Activated naive CD4-positive, alpha-beta T cell treated with anti-CD3 and anti-CD28 coated beads for 36 hours (primary cell): ENCODE measurements at regions not wholly inside any gene's neighbourhood (a gene's known extent, or its start where the extent isn't known, plus 50 kb on each side); places are given as distances from the start of the nearest gene placed in this dataset.

Experiments
- CTCF ChIA-PET: fragments of 350-600 bp; sonication (Branson Sonifier 250); formaldehyde crosslinking; loops from one replicate; lab custom pipeline; 2021; ENCODE audit warnings: antibody characterized with exemption; lab: Charles Lee
- DNase-seq: peaks from one replicate; pipeline ENCODE4 v3.0.0-alpha.2; 2020
- H3K27ac Mint-ChIP-seq: one replicate; pipeline ENCODE4 v1.8.0; 2021; ENCODE audit warnings: mild to moderate bottlenecking, mixed read lengths
- H3K27me3 Mint-ChIP-seq: one replicate; pipeline ENCODE4 v1.8.0; 2021; ENCODE audit warnings: low read depth, mixed read lengths
- H3K36me3 Mint-ChIP-seq: one replicate; pipeline ENCODE4 v1.8.0; 2021; ENCODE audit warnings: low read depth, mixed read lengths
- H3K4me1 Mint-ChIP-seq: one replicate; pipeline ENCODE4 v1.8.0; 2021; ENCODE audit warnings: low read depth, mixed read lengths
- H3K4me3 Mint-ChIP-seq: one replicate; pipeline ENCODE4 v1.8.0; 2021; ENCODE audit warnings: mild to moderate bottlenecking, moderate library complexity, mixed read lengths
- H3K9me3 Mint-ChIP-seq: one replicate; pipeline ENCODE4 v1.8.0; 2021; ENCODE audit warnings: mixed read lengths
- intact Hi-C: fragments of 100-400 bp; cut with micrococcal nuclease; formaldehyde crosslinking; loops from one replicate; pipeline ENCODE4 v1.15.1; 2023

GRCh38 chr1:243942196-243943150 is 92.4 kb upstream of the AKT3 start:
- H3K9me3 Mint-ChIP-seq = no peaks in the 10 kb centered on the region
- DNase-seq = no peak
- H3K27me3 Mint-ChIP-seq = no peaks in the 10 kb centered on the region
- H3K4me1 Mint-ChIP-seq = peaks cover 15% of the 10 kb centered on the region
- H3K36me3 Mint-ChIP-seq = no peaks in the 10 kb centered on the region
- CTCF ChIA-PET = interaction anchor here (0.9 kb wide), 1 partner anchor 192 kb away, joined by 4 read pairs; no protein-coding TSS in a partner anchor
- H3K4me3 Mint-ChIP-seq = no peak overlapping the region
- intact Hi-C loops = no loop called here
- H3K27ac Mint-ChIP-seq = no peak overlapping the region

DNA sequence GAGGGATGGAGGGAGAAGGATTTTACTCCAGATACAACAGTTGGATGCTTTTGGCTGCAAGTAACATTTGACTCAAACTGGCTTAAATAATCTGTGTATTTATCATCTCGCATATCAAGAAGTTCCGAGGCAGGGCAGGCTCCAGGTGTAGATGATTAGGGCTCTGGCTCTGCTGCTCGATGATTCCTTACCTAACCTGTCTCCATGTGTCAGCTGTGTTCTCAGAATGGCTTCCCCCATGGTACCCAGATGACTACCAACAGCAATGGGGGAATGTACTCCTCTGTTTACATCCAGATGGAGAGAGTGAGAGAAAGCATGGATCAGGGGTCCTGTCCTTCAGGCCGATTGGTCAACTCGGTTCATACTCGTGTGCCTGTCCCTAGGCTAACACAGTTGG is 90.4 kb upstream of the AKT3 start:
- no peaks in the 10 kb centered on the region for H3K36me3 Mint-ChIP-seq
- no peak overlapping the region for H3K27ac Mint-ChIP-seq
- DNase-seq = no peak
- H3K27me3 Mint-ChIP-seq = no peaks in the 10 kb centered on the region
- no peaks in the 10 kb centered on the region for H3K9me3 Mint-ChIP-seq
- intact Hi-C loops = no loop called here
- peaks cover 15% of the 10 kb centered on the region for H3K4me1 Mint-ChIP-seq
- CTCF ChIA-PET = no interaction called here
- H3K4me3 Mint-ChIP-seq = no peak overlapping the region

- DNase-seq = no peak
- intact Hi-C loops = no loop called here
- Mint-ChIP-seq H3K27me3 (no peaks in the 10 kb centered on the region), H3K4me3 (no peak overlapping the region), H3K27ac (no peak overlapping the region), H3K36me3 (peaks cover 3% of the 10 kb centered on the region), H3K9me3 (peaks cover 2% of the 10 kb centered on the region), H3K4me1 (peaks cover 15% of the 10 kb centered on the region)
- CTCF ChIA-PET = interaction anchor here (1.2 kb wide), 1 partner anchor 8 kb away, joined by 5 read pairs; no protein-coding TSS in a partner anchor
Measured at GRCh38 chr1:243939167-243939848, 89.3 kb upstream of the AKT3 start.

DNA sequence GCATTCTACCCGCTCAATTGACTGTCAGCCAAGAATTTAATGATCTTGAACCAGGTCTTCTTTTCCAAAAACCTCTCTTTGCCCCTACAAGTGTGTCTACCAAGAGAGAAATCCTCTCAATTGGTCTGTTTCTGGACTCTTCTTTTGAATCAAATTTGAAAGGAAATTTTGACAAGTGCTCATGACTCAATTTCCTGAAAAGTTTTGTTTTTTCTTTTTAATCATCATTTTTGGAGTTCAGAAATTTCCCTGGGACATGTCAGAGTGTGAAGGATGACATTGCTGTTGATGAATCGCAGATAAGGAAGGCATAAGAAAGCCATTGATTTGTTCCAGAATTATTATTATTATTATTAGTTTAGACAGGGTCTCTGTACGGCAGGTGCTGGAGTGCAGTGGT is 88.2 kb upstream of the AKT3 start:
- H3K4me1 Mint-ChIP-seq = peaks cover 15% of the 10 kb centered on the region
- no peak overlapping the region for H3K27ac Mint-ChIP-seq
- H3K36me3 Mint-ChIP-seq = peaks cover 3% of the 10 kb centered on the region
- no peak for DNase-seq
- intact Hi-C loops = no loop called here
- H3K9me3 Mint-ChIP-seq = peaks cover 2% of the 10 kb centered on the region
- CTCF ChIA-PET = no interaction called here
- H3K27me3 Mint-ChIP-seq = no peaks in the 10 kb centered on the region
- no peak overlapping the region for H3K4me3 Mint-ChIP-seq

- peaks cover 7% of the 10 kb centered on the region for H3K27me3 Mint-ChIP-seq
- H3K4me3 Mint-ChIP-seq = no peak overlapping the region
- DNase-seq = no peak
- CTCF ChIA-PET = no interaction called here
- H3K9me3 Mint-ChIP-seq = peaks cover 2% of the 10 kb centered on the region
- H3K36me3 Mint-ChIP-seq = peaks cover 3% of the 10 kb centered on the region
- no peak overlapping the region for H3K27ac Mint-ChIP-seq
- intact Hi-C loops = no loop called here
- peaks cover 7% of the 10 kb centered on the region for H3K4me1 Mint-ChIP-seq
Measured at GRCh38 chr1:243933495-243933894, 83.5 kb upstream of the AKT3 start.

GRCh38 chr1:243931957-243932356 is 81.9 kb upstream of the AKT3 start:
- Mint-ChIP-seq H3K4me3 (no peak overlapping the region), H3K9me3 (peaks cover 2% of the 10 kb centered on the region), H3K27me3 (peaks cover 7% of the 10 kb centered on the region), H3K4me1 (no peaks in the 10 kb centered on the region), H3K27ac (no peak overlapping the region), H3K36me3 (peaks cover 3% of the 10 kb centered on the region)
- CTCF ChIA-PET = interaction anchor here (0.6 to 1.3 kb wide), 2 partner anchors 12 to 305 kb away, joined by 3 to 5 read pairs; no protein-coding TSS in a partner anchor
- intact Hi-C loops = no loop called here
- DNase-seq = no peak

GRCh38 chr1:243930822-243931671 is 81.0 kb upstream of the AKT3 start:
- Mint-ChIP-seq H3K27ac (no peak overlapping the region), H3K4me1 (no peaks in the 10 kb centered on the region), H3K27me3 (peaks cover 7% of the 10 kb centered on the region), H3K9me3 (peaks cover 2% of the 10 kb centered on the region), H3K4me3 (no peak overlapping the region), H3K36me3 (peaks cover 3% of the 10 kb centered on the region)
- no peak for DNase-seq
- CTCF ChIA-PET = no interaction called here
- intact Hi-C loops = no loop called here

DNA sequence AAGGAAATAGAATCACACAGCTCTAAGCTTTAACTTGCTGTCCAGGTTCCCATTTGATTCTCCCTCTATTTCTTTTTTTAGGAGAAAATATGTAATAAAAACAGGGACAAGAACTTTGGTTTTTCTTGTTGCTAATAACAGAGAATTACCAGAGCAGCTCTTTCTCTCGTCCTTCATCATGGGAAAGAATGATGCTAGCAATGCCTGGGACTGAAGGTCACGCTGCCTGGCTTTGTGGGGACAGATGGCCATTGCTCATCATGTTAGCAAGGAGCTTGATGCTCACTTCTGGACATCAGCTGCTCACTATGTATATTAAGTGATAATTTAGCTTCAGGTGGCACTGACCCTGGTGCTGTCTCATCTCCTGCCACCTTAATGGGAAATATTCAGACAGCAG is 77.3 kb upstream of the AKT3 start:
- Mint-ChIP-seq H3K27me3 (peaks cover 11% of the 10 kb centered on the region), H3K4me1 (no peaks in the 10 kb centered on the region), H3K9me3 (no peaks in the 10 kb centered on the region), H3K36me3 (no peaks in the 10 kb centered on the region), H3K27ac (no peak overlapping the region), H3K4me3 (no peak overlapping the region)
- CTCF ChIA-PET = interaction anchor here (0.9 to 1.8 kb wide), 3 partner anchors 10 to 104 kb away, joined by 3 to 5 read pairs (median 3); no protein-coding TSS in a partner anchor
- no peak for DNase-seq
- intact Hi-C loops = no loop called here

GRCh38 chr1:243926803-243927245 is 76.8 kb upstream of the AKT3 start:
- CTCF ChIA-PET = interaction anchor here (1.0 to 1.8 kb wide), 2 partner anchors 9 to 20 kb away, joined by 3 to 5 read pairs; no protein-coding TSS in a partner anchor
- H3K4me3 Mint-ChIP-seq = no peak overlapping the region
- no peaks in the 10 kb centered on the region for H3K9me3 Mint-ChIP-seq

GRCh38 chr1:243926299-243926698 is 76.3 kb upstream of the AKT3 start:
- Mint-ChIP-seq H3K4me3 (no peak overlapping the region), H3K27ac (no peak overlapping the region), H3K4me1 (no peaks in the 10 kb centered on the region), H3K27me3 (peaks cover 11% of the 10 kb centered on the region), H3K9me3 (no peaks in the 10 kb centered on the region), H3K36me3 (no peaks in the 10 kb centered on the region)
- intact Hi-C loops = no loop called here
- no peak for DNase-seq
- CTCF ChIA-PET = no interaction called here

More at GRCh38 chr1:243926803-243927245, 76.8 kb upstream of the AKT3 start:
- DNase-seq = no peak
- Mint-ChIP-seq H3K4me1 (no peaks in the 10 kb centered on the region), H3K27me3 (peaks cover 11% of the 10 kb centered on the region), H3K36me3 (no peaks in the 10 kb centered on the region), H3K27ac (no peak overlapping the region)
- intact Hi-C loops = no loop called here

GRCh38 chr1:243924588-243925349 is 74.7 kb upstream of the AKT3 start:
- H3K4me1 Mint-ChIP-seq = no peaks in the 10 kb centered on the region
- no peak overlapping the region for H3K4me3 Mint-ChIP-seq
- H3K27ac Mint-ChIP-seq = no peak overlapping the region
- CTCF ChIA-PET = interaction anchor here (0.6 kb wide), 1 partner anchor 371 kb away, joined by 3 read pairs; no protein-coding TSS in a partner anchor
- intact Hi-C loops = no loop called here
- H3K9me3 Mint-ChIP-seq = no peaks in the 10 kb centered on the region
- peaks cover 4% of the 10 kb centered on the region for H3K27me3 Mint-ChIP-seq
- H3K36me3 Mint-ChIP-seq = no peaks in the 10 kb centered on the region
- DNase-seq = no peak
